Upper lobe of left lung (tissue), 6 donors: ENCODE measurements at regions not wholly inside any gene's neighbourhood (a gene's known extent, or its start where the extent isn't known, plus 50 kb on each side); places are given as distances from the start of the nearest gene placed in this dataset.

Experiments
- ATAC-seq, 2 donors: fragments of 200-7000 bp; cut with Tn5 transposase; one replicate each; pipeline ENCODE4 v1.9.1; 2022; ENCODE audit warnings: mild to moderate bottlenecking in 2 of 2, moderate library complexity in 2 of 2; ENCODE audit not compliant: low FRiP score in 2 of 2
- DNase-seq, 2 donors: peaks; one replicate each; pipeline ENCODE4 v3.0.0-alpha.2; 2019 to 2020
- H3K27ac ChIP-seq, 4 donors: fragments of 200-600 bp; sonication (generic); one replicate each; pipeline ENCODE4 v1.5.1; 2016 to 2019
- H3K27me3 ChIP-seq, 4 donors: fragments of 200-600 bp; sonication (generic); one replicate each; pipeline ENCODE4 v1.5.1; 2017 to 2019
- H3K36me3 ChIP-seq, 4 donors: fragments of 200-600 bp; sonication (generic); one replicate each; pipeline ENCODE4 v1.5.1; 2016 to 2019
- H3K4me1 ChIP-seq, 4 donors: fragments of 200-600 bp; sonication (generic); one replicate each; pipeline ENCODE4 v1.5.1; 2018 to 2019
- H3K4me3 ChIP-seq, 4 donors: fragments of 200-600 bp; sonication (generic); one replicate each; pipeline ENCODE4 v1.5.1; 2017 to 2019; ENCODE audit warnings: mild to moderate bottlenecking in 2 of 4, moderate library complexity in 1 of 4
- H3K9me3 ChIP-seq, 4 donors: fragments of 200-600 bp; sonication (generic); one replicate each; pipeline ENCODE4 v1.5.1; 2018 to 2019
- EP300 ChIP-seq, 4 donors: sonication (generic); formaldehyde crosslinking; IDR thresholded peaks; one replicate each; pipeline ENCODE4 v1.5.1; 2017; ENCODE audit warnings: antibody characterized with exemption in 4 of 4, control low read depth in 2 of 4
- POLR2A ChIP-seq, 4 donors: fragments of 450-650 bp; IDR thresholded peaks; one replicate each; pipeline ENCODE4 v1.5.1; 2016 to 2017; ENCODE audit warnings: antibody characterized with exemption in 4 of 4, mild to moderate bottlenecking in 2 of 4
- POLR2AphosphoS5 ChIP-seq, 2 donors: sonication (generic); formaldehyde crosslinking; IDR thresholded peaks; one replicate each; pipeline ENCODE4 v1.5.1; 2017; ENCODE audit warnings: antibody characterized with exemption in 2 of 2
- WGBS, 2 donors: methylation state at CpG; one replicate each; pipeline ENCODE4 v1.1.5; 2017 to 2018; 5-methylcytosine and 5-hydroxymethylcytosine counted together
- TF ChIP-seq, protein P1 (sequence below), 6 experiments: fragments of 450-650 bp in 4 of 6; fragments of 200-600 bp in 2 of 6; sonication (generic) in 2 of 6; IDR thresholded peaks; one replicate each; pipeline ENCODE4 v1.5.1; 2016 to 2019; ENCODE audit warnings: antibody characterized with exemption in 6 of 6
- donor health status: DM: no; HTN: no; CAD: no; lungs with moderate emphysema.
- donor health status: DM: no; HTN: yes; CAD: no; lungs with severe emphysema.

DNA sequence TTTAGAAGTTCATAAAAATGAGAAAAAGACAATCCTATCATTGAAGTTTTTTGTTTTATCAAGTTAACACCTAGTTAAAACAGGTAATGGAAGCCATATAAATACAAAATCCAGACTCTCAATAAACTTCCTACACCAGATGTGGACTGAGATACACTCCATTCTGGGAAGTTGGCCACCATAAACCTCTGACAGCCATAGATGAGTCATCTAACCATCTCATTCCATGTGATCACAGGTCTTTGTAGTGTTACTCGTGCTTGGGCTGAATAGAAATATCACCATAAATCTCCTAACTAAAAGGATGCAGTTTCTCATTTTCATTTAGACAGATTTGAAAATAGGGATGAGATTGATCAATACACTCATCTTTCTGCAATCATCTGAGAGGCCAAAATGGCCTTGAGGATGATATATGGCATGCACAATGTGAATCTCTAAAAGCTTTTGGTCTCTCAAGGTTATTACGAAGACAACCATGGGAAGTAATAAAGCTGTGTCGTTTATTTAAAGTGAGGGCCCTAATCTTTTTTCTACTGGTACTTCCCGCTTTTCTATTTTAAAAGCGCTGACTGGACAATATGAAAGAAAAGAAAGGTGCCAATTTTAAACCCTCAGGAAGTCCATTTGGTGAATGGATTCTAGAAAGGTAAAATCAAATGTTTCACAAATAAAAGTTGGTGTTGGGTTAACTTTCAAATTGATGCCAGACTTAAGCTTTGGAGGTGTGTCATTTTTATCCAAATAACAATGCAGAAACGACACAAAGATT, 155.5 kb downstream of the POLR2M start:
- Histone ChIP-seq H3K9me3 (no peaks in the 10 kb centered on the region), H3K4me1 (no peaks in the 10 kb centered on the region), H3K27ac (no peak overlapping the region), H3K27me3 (no peaks in the 10 kb centered on the region), H3K4me3 (no peak overlapping the region), H3K36me3 (no peaks in the 10 kb centered on the region)
- no peak for ATAC-seq
- DNase-seq, result no peak
- TF ChIP-seq, protein P1, sequence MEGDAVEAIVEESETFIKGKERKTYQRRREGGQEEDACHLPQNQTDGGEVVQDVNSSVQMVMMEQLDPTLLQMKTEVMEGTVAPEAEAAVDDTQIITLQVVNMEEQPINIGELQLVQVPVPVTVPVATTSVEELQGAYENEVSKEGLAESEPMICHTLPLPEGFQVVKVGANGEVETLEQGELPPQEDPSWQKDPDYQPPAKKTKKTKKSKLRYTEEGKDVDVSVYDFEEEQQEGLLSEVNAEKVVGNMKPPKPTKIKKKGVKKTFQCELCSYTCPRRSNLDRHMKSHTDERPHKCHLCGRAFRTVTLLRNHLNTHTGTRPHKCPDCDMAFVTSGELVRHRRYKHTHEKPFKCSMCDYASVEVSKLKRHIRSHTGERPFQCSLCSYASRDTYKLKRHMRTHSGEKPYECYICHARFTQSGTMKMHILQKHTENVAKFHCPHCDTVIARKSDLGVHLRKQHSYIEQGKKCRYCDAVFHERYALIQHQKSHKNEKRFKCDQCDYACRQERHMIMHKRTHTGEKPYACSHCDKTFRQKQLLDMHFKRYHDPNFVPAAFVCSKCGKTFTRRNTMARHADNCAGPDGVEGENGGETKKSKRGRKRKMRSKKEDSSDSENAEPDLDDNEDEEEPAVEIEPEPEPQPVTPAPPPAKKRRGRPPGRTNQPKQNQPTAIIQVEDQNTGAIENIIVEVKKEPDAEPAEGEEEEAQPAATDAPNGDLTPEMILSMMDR (IDR thresholded peaks at IDR 0.05), result no peak
- TF ChIP-seq POLR2A (IDR thresholded peaks at IDR 0.05) (no peak), POLR2AphosphoS5 (IDR thresholded peaks at IDR 0.05) (no peak), EP300 (IDR thresholded peaks at IDR 0.05) (no peak)
- WGBS, 2 donors, result 57% methylated on average over 6 of the region's 6 CpGs

DNA sequence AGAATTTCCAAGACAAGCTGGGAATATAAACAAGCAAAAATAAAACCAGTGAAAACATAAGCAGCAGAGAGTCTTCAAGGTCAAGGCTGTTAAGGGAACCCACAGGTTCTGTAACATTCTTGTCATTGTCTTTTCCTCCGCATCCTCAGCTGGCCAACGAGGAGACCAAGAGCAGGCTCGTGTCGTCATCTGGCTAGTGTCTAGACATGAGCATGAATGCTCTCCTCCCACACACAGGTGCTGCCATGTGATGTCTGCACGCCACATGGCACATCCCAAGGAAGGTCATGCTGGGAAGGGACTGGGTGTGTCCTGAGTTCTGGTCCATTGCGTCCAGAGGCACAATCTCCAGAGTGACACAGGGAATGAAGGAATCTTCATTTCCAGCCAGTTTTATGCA, 156.2 kb downstream of the POLR2M start:
- no peak overlapping the region for H3K27ac ChIP-seq
- 90 to 95% methylated on average over 5 to 6 of the region's 6 CpGs for WGBS, 2 donors
- ATAC-seq, result no peak
- no peak overlapping the region for H3K4me3 ChIP-seq
- no peaks in the 10 kb centered on the region for H3K4me1 ChIP-seq
- no peak for TF ChIP-seq POLR2AphosphoS5 (IDR thresholded peaks at IDR 0.05)
- TF ChIP-seq EP300 (IDR thresholded peaks at IDR 0.05), result no peak
- TF ChIP-seq, protein P1 (IDR thresholded peaks at IDR 0.05), result no peak
- no peaks in the 10 kb centered on the region for H3K9me3 ChIP-seq
- H3K36me3 ChIP-seq, result no peaks in the 10 kb centered on the region
- H3K27me3 ChIP-seq, result no peaks in the 10 kb centered on the region
- no peak for DNase-seq

DNA sequence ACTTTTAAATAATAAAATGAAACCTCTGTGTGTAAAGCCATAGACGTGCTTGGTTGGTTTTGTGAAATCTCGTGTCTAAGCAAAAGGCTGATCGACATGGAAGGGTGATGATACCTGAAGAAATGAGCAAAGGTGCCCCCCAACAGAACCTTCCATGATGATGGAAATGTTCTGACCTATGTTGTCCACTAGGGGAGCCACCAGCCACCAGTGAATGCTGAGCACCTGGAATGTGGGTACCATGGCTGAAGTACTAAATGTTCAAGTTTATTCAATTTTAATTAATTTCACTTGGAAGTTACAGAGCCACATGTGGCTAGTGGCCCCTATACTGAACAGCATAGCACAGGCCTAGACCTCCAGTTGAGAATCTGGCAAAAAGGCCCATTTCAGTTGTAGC, 158.8 kb downstream of the POLR2M start:
- Histone ChIP-seq H3K36me3 (no peaks in the 10 kb centered on the region), H3K27ac (no peak overlapping the region), H3K27me3 (no peaks in the 10 kb centered on the region), H3K9me3 (no peaks in the 10 kb centered on the region), H3K4me3 (no peak overlapping the region), H3K4me1 (no peaks in the 10 kb centered on the region)
- DNase-seq (no peak), ATAC-seq (peak in 1 of 2 donors; percentile 34)
- TF ChIP-seq, protein P1 (IDR thresholded peaks at IDR 0.05), result peak in 5 of 6 experiments; percentile 10 to 40 (median 24)
- TF ChIP-seq EP300 (IDR thresholded peaks at IDR 0.05) (no peak), POLR2AphosphoS5 (IDR thresholded peaks at IDR 0.05) (no peak)
- 91 to 94% methylated on average over 3 of the region's 3 CpGs for WGBS, 2 donors

DNA sequence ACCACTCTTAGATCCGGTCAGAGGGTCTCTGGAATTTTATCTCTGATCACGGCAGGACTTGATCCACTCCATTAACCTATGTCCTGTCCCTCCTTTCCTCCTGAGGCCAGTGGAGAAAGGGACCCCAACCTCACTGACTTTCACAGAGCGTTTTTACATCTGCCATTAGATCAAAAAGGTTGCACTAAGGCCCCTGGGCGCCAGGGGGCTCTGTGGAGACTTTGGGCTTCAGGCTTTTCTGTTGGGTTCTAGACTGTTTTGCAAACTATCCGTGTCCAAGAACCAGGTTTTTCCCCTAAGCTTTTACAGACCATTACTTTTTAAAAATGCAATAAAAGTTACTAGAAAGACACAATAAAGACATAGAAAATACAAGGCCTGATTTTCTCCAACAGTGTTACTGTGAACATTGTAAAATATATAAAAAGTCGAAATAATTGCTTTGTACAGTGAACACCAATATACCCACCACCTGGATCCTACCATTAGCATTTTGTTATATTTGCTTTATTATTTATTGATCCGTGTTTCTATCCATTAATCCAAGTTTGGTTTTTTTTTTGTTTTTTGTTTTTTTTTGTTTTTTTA, 159.7 kb downstream of the POLR2M start:
- TF ChIP-seq POLR2A (IDR thresholded peaks at IDR 0.05) (no peak), EP300 (IDR thresholded peaks at IDR 0.05) (no peak), POLR2AphosphoS5 (IDR thresholded peaks at IDR 0.05) (no peak)
- TF ChIP-seq, protein P1 (IDR thresholded peaks at IDR 0.05), result peak in 5 of 6 experiments; percentile 35 to 52 (median 48)
- WGBS, 2 donors, result 48 to 51% methylated on average over 7 of the region's 7 CpGs
- Histone ChIP-seq H3K36me3 (no peaks in the 10 kb centered on the region), H3K27me3 (no peaks in the 10 kb centered on the region), H3K27ac (no peak overlapping the region), H3K9me3 (no peaks in the 10 kb centered on the region), H3K4me1 (no peaks in the 10 kb centered on the region), H3K4me3 (no peak overlapping the region)
- peak in 1 of 2 donors; percentile 66 for DNase-seq
- peak in 1 of 2 donors; percentile 68 for ATAC-seq
